BLaER1 treated with 17β-estradiol and CSF1 and Interleukin-3, amounts not matched to agents 10 nM and 100 nM (cell line): ENCODE measurements at regions not wholly inside any gene's neighbourhood (a gene's known extent, or its start where the extent isn't known, plus 50 kb on each side); places are given as distances from the start of the nearest gene placed in this dataset.

Source experiments
- H3K27ac ChIP-seq, 11 experiments: shearing (Covaris generic); formaldehyde crosslinking; 2 replicates each; pipeline ENCODE4 v1.8.1; 2022
- H3K27me3 ChIP-seq, 11 experiments: shearing (Covaris generic); formaldehyde crosslinking; 2 replicates each; pipeline ENCODE4 v1.8.1; 2022
- H3K36me3 ChIP-seq, 11 experiments: shearing (Covaris generic); formaldehyde crosslinking; 2 replicates each; pipeline ENCODE4 v1.8.1; 2022
- H3K4me1 ChIP-seq, 10 experiments: shearing (Covaris generic); formaldehyde crosslinking; 2 replicates each; pipeline ENCODE4 v1.8.1; 2022
- H3K4me2 ChIP-seq, 11 experiments: shearing (Covaris generic); formaldehyde crosslinking; 2 replicates each; pipeline ENCODE4 v1.8.1; 2022
- H3K4me3 ChIP-seq, 10 experiments: shearing (Covaris generic); formaldehyde crosslinking; 2 replicates each; pipeline ENCODE4 v1.8.1; 2022
- H3K9ac ChIP-seq, 11 experiments: shearing (Covaris generic); formaldehyde crosslinking; 2 replicates each; pipeline ENCODE4 v1.8.1; 2022
- H3K9me3 ChIP-seq, 11 experiments: shearing (Covaris generic); formaldehyde crosslinking; replicated peaks in 1 of 11; 2 replicates each; pipeline ENCODE4 v1.8.1; 2022
- H4K20me1 ChIP-seq, 11 experiments: shearing (Covaris generic); formaldehyde crosslinking; 2 replicates each; pipeline ENCODE4 v1.8.1; 2022
- Cebpa-rat ChIP-seq, 11 experiments: shearing (Covaris generic); IDR thresholded peaks; 2 replicates each; pipeline ENCODE4 v1.8.1; 2022

DNA sequence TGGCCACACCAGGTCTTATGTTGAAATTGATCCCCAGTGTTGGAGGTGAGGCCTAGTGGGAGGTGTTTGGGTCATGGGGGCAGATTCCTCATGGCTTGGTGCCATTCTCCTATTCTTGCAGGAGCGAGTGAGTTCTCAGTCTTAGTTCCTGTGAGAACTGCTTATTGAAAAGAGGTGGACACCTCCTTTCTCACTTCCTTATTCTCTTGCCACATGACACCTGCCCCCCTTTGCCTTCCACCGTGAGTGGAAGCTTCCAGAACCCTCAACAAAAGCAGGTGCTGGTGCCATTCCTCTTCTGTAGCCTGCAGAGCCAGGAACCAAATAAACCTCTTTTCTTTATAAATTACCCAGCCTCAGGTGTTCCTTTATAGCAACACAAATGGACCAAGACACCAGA is 318.1 kb upstream of the MCTP2 start:
- Histone ChIP-seq H4K20me1 (no peaks in the 10 kb centered on the region), H3K27me3 (no peaks in the 10 kb centered on the region), H3K4me1 (peaks cover 0 to 8% (median 0%) of the 10 kb centered on the region in 10 experiments; a peak in 2 of 20 replicates), H3K4me3 (no peak overlapping the region), H3K27ac (no peak overlapping the region), H3K36me3 (no peaks in the 10 kb centered on the region), H3K4me2 (no peak overlapping the region), H3K9ac (no peak overlapping the region), H3K9me3 (no peaks in the 10 kb centered on the region; a peak in 3 of 22 replicates)
- TF ChIP-seq Cebpa-rat (IDR thresholded peaks at IDR 0.05) = no peak

- Histone ChIP-seq H3K27ac (no peak overlapping the region), H3K4me2 (no peak overlapping the region), H4K20me1 (no peaks in the 10 kb centered on the region), H3K9me3 (0 out of 22 replicates have a peak, but pooled peaks cover 0 to 6% (median 0%) of the 10 kb centered on the region in 11 experiments), H3K9ac (no peak overlapping the region), H3K4me3 (no peak overlapping the region), H3K36me3 (no peaks in the 10 kb centered on the region), H3K4me1 (peaks cover 0 to 7% (median 0%) of the 10 kb centered on the region in 10 experiments; a peak in 5 of 20 replicates), H3K27me3 (no peaks in the 10 kb centered on the region)
- TF ChIP-seq Cebpa-rat (IDR thresholded peaks at IDR 0.05) = no peak
These were observed 330.6 kb upstream of the MCTP2 start for GRCh38 chr15:93900476-93901400.

DNA sequence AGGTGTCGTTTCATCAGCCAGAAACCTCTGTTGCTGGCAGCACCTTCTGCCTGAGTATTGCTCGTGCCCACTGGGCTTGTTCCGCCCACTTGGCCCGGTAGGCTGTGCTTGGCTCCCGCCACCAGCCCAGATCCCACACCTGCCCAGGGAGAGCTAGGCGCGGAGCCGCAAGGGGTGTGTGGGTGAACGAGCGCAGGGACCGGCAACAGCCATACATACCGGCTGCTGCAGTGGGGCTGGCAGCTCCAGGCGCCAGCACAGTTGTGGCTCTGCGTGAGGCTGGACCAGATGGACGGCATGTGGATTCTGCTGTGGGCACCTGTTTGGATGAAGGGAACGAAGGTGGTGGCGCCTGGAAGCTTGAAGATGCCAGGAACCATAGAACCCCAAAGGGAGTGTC is 331.5 kb upstream of the MCTP2 start:
- no peaks in the 10 kb centered on the region for H4K20me1 ChIP-seq
- H3K4me3 ChIP-seq = no peak overlapping the region
- no peak overlapping the region for H3K9ac ChIP-seq
- 0 out of 22 replicates have a peak, but pooled peaks cover 0 to 6% (median 0%) of the 10 kb centered on the region in 11 experiments for H3K9me3 ChIP-seq
- TF ChIP-seq Cebpa-rat (IDR thresholded peaks at IDR 0.05) = no peak
- H3K27me3 ChIP-seq = no peaks in the 10 kb centered on the region
- H3K27ac ChIP-seq = no peak overlapping the region
- peaks cover 0 to 7% (median 0%) of the 10 kb centered on the region in 10 experiments; a peak in 5 of 20 replicates for H3K4me1 ChIP-seq
- H3K36me3 ChIP-seq = no peaks in the 10 kb centered on the region
- no peak overlapping the region for H3K4me2 ChIP-seq

GRCh38 chr15:93897377-93897776 is 334.0 kb upstream of the MCTP2 start:
- Histone ChIP-seq H3K27ac (no peak overlapping the region), H3K9me3 (0 out of 22 replicates have a peak, but pooled peaks cover 0 to 6% (median 0%) of the 10 kb centered on the region in 11 experiments), H3K27me3 (no peaks in the 10 kb centered on the region), H3K9ac (no peak overlapping the region), H4K20me1 (no peaks in the 10 kb centered on the region), H3K4me3 (no peak overlapping the region), H3K4me2 (peak overlapping the region in 2 of 11 experiments; percentile 9 to 25; a peak in 6 of 22 replicates), H3K4me1 (peaks cover 0 to 7% (median 0%) of the 10 kb centered on the region in 10 experiments; a peak in 5 of 20 replicates), H3K36me3 (no peaks in the 10 kb centered on the region)
- no peak for TF ChIP-seq Cebpa-rat (IDR thresholded peaks at IDR 0.05)

DNA sequence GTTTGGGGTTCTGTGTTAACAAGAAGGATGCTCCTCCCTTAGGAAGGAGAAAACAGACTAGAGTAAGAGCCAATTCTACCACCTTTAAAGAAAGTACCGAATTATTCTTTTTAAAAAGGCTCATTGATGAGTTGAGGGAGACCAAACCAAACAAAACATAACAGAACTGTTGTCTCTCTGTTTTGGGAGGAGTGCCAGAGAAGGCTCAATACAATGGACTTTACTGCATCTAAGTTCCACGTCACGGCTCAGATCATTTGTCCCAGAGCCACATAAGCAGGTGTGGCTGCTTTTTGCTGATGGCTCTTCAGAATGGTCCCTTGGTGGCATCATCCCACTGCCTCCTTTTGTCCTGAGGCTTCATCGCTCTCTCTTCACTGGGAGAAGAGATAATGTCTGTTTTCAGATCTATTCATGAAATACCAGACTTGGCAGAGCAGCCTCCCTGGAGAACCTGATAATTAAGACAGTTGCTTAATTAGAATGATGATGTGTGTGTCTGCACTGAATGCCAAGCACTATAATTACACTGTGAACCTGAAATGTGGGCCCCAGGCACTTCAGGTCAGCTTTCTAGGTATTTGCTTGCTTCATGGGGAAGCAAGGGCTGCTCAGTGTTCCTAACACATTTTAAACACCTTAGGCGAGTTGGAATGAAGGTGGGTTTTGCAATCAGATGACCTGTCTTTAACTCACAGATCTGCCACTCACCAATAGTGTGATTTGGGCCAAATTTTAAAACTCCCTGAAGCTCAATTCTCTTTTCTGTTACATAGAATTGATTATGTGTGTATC is 335.2 kb upstream of the MCTP2 start:
- no peaks in the 10 kb centered on the region for H3K36me3 ChIP-seq
- no peaks in the 10 kb centered on the region for H3K27me3 ChIP-seq
- peaks cover 0 to 7% (median 0%) of the 10 kb centered on the region in 10 experiments; a peak in 5 of 20 replicates for H3K4me1 ChIP-seq
- no peak overlapping the region for H3K9ac ChIP-seq
- no peak overlapping the region for H3K27ac ChIP-seq
- TF ChIP-seq Cebpa-rat (IDR thresholded peaks at IDR 0.05) = no peak
- H4K20me1 ChIP-seq = no peaks in the 10 kb centered on the region
- 0 out of 22 replicates have a peak, but pooled peaks cover 0 to 6% (median 0%) of the 10 kb centered on the region in 11 experiments for H3K9me3 ChIP-seq
- H3K4me3 ChIP-seq = no peak overlapping the region
- no peak overlapping the region for H3K4me2 ChIP-seq

GRCh38 chr15:93894438-93895036 is 336.8 kb upstream of the MCTP2 start:
- peaks cover 0 to 7% (median 0%) of the 10 kb centered on the region in 10 experiments; a peak in 5 of 20 replicates for H3K4me1 ChIP-seq
- H3K36me3 ChIP-seq = no peaks in the 10 kb centered on the region
- TF ChIP-seq Cebpa-rat (IDR thresholded peaks at IDR 0.05) = no peak
- no peak overlapping the region for H3K9ac ChIP-seq
- no peak overlapping the region for H3K27ac ChIP-seq
- no peak overlapping the region for H3K4me2 ChIP-seq
- no peaks in the 10 kb centered on the region for H3K9me3 ChIP-seq
- no peaks in the 10 kb centered on the region for H3K27me3 ChIP-seq
- H3K4me3 ChIP-seq = no peak overlapping the region
- H4K20me1 ChIP-seq = no peaks in the 10 kb centered on the region

GRCh38 chr15:93887151-93887550 is 344.2 kb upstream of the MCTP2 start:
- H3K4me2 ChIP-seq = no peak overlapping the region
- no peaks in the 10 kb centered on the region for H3K9me3 ChIP-seq
- no peak overlapping the region for H3K4me3 ChIP-seq
- no peaks in the 10 kb centered on the region for H4K20me1 ChIP-seq
- H3K36me3 ChIP-seq = no peaks in the 10 kb centered on the region
- TF ChIP-seq Cebpa-rat (IDR thresholded peaks at IDR 0.05) = no peak
- peaks cover 7 to 11% (median 10%) of the 10 kb centered on the region in 10 experiments for H3K4me1 ChIP-seq
- H3K27ac ChIP-seq = no peak overlapping the region
- H3K27me3 ChIP-seq = no peaks in the 10 kb centered on the region
- H3K9ac ChIP-seq = no peak overlapping the region

DNA sequence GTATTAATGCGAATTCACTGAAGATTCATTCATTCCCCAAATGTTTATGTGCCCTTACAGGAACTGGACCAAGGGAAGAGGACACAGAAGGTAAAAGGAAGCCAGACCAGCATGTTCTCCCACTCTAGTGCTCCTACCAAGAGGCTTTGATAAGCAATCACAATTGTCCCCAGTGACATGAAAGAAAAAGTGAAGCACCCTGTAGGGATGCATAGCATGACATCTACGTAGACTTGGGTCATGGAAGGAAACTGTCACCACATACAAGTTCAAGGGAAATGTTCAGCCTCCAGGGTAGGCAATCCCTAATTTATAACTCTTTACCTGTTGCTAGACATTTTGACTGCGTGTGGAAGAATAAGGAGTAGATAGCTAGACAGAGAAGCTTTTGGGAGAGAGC is 348.6 kb upstream of the MCTP2 start:
- TF ChIP-seq Cebpa-rat (IDR thresholded peaks at IDR 0.05) = no peak
- H3K4me3 ChIP-seq = no peak overlapping the region
- H3K9ac ChIP-seq = no peak overlapping the region
- no peaks in the 10 kb centered on the region for H3K36me3 ChIP-seq
- H3K27me3 ChIP-seq = no peaks in the 10 kb centered on the region
- peaks cover 11 to 20% (median 17%) of the 10 kb centered on the region in 10 experiments for H3K4me1 ChIP-seq
- no peaks in the 10 kb centered on the region for H4K20me1 ChIP-seq
- H3K9me3 ChIP-seq = peaks cover 0 to 11% (median 5%) of the 10 kb centered on the region in 11 experiments; a peak in 5 of 22 replicates
- H3K27ac ChIP-seq = no peak overlapping the region
- peak overlapping the region; percentile 31 to 77 (median 62) for H3K4me2 ChIP-seq
